Neural crest cell (in vitro differentiated cells): ENCODE measurements at regions not wholly inside any gene's neighbourhood (a gene's known extent, or its start where the extent isn't known, plus 50 kb on each side); places are given as distances from the start of the nearest gene placed in this dataset.

ENCODE experiments used
- DNase-seq: peaks from one replicate; pipeline ENCODE4 v3.0.0; 2021; ENCODE audit warnings: low read depth, mixed read lengths, low spot score
- H3K27ac Mint-ChIP-seq: one replicate; pipeline ENCODE4 v1.8.0; 2021; ENCODE audit warnings: mild to moderate bottlenecking, mixed read lengths; ENCODE audit not compliant: unreplicated experiment
- H3K27me3 Mint-ChIP-seq: 2 replicates; pipeline ENCODE4 v1.8.0; 2021; ENCODE audit warnings: low read depth, mild to moderate bottlenecking, mixed read lengths
- H3K36me3 Mint-ChIP-seq: 2 replicates; pipeline ENCODE4 v1.8.0; 2021; ENCODE audit warnings: low read depth, mild to moderate bottlenecking, mixed read lengths
- H3K4me1 Mint-ChIP-seq: 2 replicates; pipeline ENCODE4 v1.8.0; 2021; ENCODE audit warnings: mixed read lengths
- H3K4me3 Mint-ChIP-seq: one replicate; pipeline ENCODE4 v1.8.0; 2021; ENCODE audit warnings: mild to moderate bottlenecking, mixed read lengths
- H3K9me3 Mint-ChIP-seq: 2 replicates; pipeline ENCODE4 v1.8.0; 2021; ENCODE audit warnings: mixed read lengths
- CTCF ChIP-seq: fragments of 200-600 bp; sonication (generic); conservative IDR thresholded peaks from 2 replicates; pipeline ENCODE4 v1.5.0; 2021; ENCODE audit warnings: antibody characterized with exemption, mild to moderate bottlenecking

DNA sequence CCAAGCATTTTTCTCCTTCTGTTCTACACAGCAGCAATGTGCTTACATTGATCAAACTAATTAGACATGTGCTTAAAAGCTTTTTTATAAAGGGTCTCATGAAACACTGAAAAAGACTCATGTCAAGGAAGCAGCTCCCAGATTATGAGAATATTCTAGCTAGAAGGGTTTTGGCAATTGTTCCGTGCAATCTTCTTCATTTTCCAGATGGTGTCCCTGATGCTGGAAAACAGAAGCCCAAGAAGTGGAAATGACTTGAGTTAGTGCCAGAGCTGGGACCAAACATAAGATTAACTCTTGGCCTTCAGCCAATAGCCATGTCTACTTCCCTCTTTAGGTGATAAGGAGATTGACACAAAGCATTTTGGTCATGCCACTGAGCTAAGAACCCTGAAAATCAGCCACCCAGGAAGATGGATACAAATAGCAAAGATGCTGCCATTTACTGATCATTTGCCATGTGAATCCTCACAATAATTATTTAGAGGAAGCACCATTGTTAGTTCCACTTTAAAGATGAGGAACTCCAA lies 110.8 kb downstream of the MATN1 start:
- Mint-ChIP-seq H3K27ac (no peak overlapping the region), H3K9me3 (no peaks in the 10 kb centered on the region), H3K27me3 (peaks cover 20% of the 10 kb centered on the region), H3K4me1 (no peaks in the 10 kb centered on the region), H3K4me3 (no peak overlapping the region), H3K36me3 (no peaks in the 10 kb centered on the region)
- TF ChIP-seq CTCF, result no peak
- DNase-seq, result no peak

DNA sequence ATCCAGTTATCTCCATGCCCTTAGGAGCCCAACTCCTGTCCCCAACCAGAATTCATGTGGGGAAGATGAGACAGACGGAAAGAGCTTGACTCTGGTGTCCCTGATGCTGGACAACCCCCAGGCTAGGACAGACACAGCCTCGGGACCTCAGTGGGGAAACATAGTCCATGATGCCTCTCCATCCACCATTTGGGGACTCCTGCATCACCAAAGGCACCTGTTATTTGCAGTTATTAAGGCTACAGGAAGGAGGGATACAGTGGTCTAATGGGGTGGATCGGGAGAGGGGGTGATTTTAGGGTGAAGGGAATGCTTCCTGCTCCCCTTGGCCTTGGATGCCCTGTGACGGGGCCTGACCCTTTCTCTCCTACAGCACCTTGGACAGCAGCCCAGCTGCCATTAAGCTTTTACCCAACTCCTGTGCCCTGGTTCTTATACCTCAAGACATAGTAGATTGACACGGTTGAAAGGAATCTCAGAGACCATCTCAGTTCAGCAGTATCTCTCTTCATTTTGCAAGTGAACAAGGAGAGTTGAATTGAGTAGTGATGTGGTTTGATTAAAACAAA lies 111.6 kb downstream of the MATN1 start:
- Mint-ChIP-seq H3K9me3 (no peaks in the 10 kb centered on the region), H3K36me3 (no peaks in the 10 kb centered on the region), H3K27me3 (peaks cover 20% of the 10 kb centered on the region), H3K4me1 (peaks cover 2% of the 10 kb centered on the region), H3K27ac (no peak overlapping the region), H3K4me3 (no peak overlapping the region)
- no peak for DNase-seq
- no peak for TF ChIP-seq CTCF

- DNase-seq, result no peak
- H3K27ac Mint-ChIP-seq, result no peak overlapping the region
- no peaks in the 10 kb centered on the region for H3K36me3 Mint-ChIP-seq
- no peak overlapping the region for H3K4me3 Mint-ChIP-seq
- no peaks in the 10 kb centered on the region for H3K9me3 Mint-ChIP-seq
- TF ChIP-seq CTCF, result no peak
- peaks cover 20% of the 10 kb centered on the region for H3K27me3 Mint-ChIP-seq
- H3K4me1 Mint-ChIP-seq, result peaks cover 6% of the 10 kb centered on the region
Observed at GRCh38 chr1:30610917-30611316, 112.5 kb downstream of the MATN1 start.

DNA sequence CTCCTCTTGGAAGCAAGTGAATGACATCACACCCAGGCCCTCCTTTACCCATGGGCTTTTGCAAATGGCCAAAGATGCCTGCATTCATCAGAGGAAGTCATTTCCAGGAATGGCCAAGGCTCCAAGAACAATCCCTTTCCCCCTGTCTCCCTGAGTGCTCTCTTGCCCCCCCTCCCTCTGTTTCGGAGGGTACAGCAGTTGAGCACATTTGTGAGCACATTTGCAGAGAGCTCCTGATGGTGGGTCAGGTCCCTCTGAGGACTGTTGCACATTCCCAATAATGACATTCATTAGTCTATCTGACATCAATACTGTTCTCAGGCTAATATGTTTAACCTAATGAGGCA lies 113.4 kb downstream of the MATN1 start:
- no peak for TF ChIP-seq CTCF
- H3K36me3 Mint-ChIP-seq, result no peaks in the 10 kb centered on the region
- H3K9me3 Mint-ChIP-seq, result no peaks in the 10 kb centered on the region
- no peak overlapping the region for H3K27ac Mint-ChIP-seq
- peaks cover 6% of the 10 kb centered on the region for H3K4me1 Mint-ChIP-seq
- no peak for DNase-seq
- no peak overlapping the region for H3K4me3 Mint-ChIP-seq
- peaks cover 20% of the 10 kb centered on the region for H3K27me3 Mint-ChIP-seq

- peaks cover 20% of the 10 kb centered on the region for H3K27me3 Mint-ChIP-seq
- H3K9me3 Mint-ChIP-seq, result no peaks in the 10 kb centered on the region
- peaks cover 6% of the 10 kb centered on the region for H3K4me1 Mint-ChIP-seq
- no peak overlapping the region for H3K4me3 Mint-ChIP-seq
- no peak for DNase-seq
- no peaks in the 10 kb centered on the region for H3K36me3 Mint-ChIP-seq
- no peak overlapping the region for H3K27ac Mint-ChIP-seq
- no peak for TF ChIP-seq CTCF
Observed at GRCh38 chr1:30609336-30609998, 113.9 kb downstream of the MATN1 start.
